GM18909 (cell line): ENCODE measurements at regions not wholly inside any gene's neighbourhood (a gene's known extent, or its start where the extent isn't known, plus 50 kb on each side); places are given as distances from the start of the nearest gene placed in this dataset.

Experiments
- ATAC-seq: cut with Tn5 transposase; IDR thresholded peaks from one replicate; pipeline ENCODE4 v1.9.1; 2021; ENCODE audit warnings: mild to moderate bottlenecking; ENCODE audit not compliant: unreplicated experiment, poor library complexity

DNA sequence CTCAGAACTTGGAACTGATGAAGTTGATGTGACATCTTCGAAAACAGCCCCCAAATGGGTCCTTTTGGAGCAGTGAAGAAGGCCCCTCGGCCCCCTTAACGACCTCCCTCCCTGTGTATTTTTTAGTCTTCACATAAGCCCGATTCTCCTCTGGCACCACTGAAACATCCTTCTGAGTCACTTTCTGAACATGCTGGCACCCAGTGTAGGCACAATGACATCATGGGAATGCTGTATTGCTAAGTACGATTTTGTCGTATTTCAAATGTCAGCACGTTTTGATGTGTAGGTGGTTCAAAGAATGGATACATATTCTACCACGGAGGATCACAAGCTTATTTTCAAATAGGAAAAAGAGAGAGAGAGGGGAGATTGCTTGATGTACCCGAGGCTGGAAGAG, 111.7 kb upstream of the RIOK3 start:
- no peak for ATAC-seq

DNA sequence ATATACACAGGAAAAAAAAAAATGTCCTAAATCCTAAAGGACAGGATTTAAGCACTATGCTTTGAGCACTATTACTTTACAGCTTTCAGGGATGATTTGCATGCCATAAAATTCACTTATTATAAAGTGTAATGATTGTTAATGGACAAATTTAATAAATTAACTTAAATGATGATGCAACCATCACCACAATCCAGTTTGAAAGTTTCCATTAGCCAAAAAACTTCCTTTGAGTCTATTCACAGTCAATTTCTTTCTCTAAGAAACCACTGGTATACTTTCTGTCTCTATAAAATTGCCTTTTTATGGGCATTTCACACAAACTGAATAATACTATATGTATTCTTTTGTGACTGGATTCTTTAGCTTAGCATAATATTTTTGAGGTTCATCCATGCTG, 111.1 kb upstream of the RIOK3 start:
- ATAC-seq: no peak

DNA sequence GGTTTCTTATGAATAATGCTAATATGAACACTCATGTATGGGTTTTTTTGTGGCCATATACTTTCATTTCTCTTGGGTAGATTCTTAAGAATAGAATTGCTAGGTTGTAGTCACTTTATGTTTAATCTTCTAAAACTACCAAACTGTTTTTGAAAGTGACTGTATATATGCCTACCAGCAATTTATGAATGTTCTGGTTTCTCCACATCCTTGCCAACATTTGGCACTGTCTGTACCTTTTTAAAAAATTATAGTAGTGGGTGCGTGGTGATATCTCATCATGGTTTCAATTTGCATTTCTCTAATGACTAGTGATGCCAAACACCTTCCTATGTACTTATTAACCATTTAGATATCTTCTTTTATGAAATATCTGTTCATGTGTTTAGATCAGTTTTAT, 110.6 kb upstream of the RIOK3 start:
- ATAC-seq: no peak

DNA sequence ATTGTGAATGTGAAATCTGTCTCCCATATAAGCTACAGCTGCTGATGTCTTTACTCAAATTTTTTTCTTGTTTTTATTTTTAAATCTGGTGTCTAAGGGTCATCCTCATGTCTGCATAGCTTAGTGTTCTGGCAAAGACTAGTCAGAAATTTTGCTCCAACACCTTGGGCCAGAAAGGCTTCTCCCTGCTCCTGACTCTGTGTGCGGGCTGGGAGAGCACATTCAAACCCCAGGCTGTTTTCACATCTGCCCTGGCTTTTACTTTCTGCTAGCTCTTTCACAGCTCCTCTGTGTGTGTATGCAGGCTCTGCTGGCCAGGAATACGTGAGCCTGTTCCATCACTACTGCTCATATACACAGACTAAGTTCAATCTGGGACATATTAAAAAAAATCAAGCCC, 102.9 kb upstream of the RIOK3 start:
- no peak for ATAC-seq

DNA sequence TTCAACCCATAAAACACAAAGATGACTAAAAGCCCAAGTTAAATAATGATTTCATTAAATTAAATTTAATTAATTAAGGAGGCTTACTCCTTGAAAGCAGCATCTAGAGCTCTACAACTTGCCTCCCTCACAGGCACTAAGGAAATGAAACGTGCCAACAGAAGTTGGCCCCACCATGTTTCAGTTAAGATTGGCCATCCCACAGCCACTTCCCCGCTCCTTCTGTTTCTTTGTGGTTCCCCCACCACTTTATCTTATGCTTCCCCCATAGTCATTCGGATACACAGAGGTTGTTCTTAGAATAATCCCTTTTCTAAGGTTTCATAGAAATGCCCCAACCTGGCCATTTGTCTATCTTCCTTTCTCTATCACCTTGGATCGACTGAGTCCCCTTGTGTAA, 101.6 kb upstream of the RIOK3 start:
- no peak for ATAC-seq

DNA sequence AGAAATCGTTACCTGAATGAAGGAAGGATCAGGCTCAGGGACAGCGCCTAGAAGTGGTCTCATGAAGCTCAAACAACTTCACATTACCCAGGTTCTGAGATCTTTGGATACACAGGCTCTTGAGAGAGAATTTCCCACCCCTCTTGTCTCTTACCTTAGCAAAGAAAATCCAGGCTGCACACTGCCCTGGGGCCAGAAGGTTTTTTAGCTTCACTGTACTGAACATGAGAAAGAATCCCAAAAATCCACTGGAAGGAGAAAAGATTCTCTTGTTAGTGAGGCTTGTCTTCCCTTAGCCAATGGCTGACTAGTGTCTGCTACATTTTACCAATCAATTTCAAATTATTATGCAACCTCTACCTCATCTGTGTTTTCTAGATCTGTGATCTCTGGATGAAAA, 101.0 kb upstream of the RIOK3 start:
- ATAC-seq: no peak

DNA sequence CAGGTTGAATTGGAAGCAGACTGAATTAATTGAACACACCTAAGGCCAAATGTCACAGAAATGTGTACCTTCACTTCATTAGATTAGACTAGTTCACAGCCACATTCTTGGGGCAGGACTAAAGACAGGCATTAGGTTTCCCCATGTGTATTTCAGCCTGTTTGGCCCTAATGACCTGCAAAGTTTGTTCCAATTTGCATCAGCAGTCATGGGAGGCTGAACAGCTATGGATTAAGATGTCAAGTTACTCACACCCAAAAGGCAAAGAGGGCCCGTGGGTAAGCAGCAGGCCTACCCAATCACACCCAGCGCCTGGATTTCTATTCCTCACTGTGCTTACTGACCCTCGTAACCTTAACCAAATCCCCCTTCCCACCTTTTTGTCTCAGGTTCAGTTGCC, 99.6 kb upstream of the RIOK3 start:
- ATAC-seq: peak; percentile 33

DNA sequence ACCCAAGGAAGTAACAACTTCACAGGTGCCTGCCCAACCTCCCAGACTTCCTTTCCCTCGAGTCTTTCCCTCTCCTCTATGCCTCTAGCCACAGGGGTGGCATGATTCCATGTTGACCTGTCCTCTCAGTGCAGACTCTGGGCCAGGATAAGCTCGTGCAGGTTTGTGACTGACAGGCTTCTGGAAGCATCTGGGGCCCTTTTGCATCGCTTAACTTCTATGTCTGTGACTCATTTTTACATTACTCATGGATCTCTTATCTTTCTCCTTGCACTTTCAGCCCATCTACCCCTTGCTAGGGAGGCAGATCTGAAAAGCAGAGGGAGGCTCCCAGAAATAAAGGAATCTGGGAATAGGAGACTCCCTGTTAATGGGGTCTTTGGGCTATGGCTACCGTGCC, 98.5 kb upstream of the RIOK3 start:
- ATAC-seq: no peak

DNA sequence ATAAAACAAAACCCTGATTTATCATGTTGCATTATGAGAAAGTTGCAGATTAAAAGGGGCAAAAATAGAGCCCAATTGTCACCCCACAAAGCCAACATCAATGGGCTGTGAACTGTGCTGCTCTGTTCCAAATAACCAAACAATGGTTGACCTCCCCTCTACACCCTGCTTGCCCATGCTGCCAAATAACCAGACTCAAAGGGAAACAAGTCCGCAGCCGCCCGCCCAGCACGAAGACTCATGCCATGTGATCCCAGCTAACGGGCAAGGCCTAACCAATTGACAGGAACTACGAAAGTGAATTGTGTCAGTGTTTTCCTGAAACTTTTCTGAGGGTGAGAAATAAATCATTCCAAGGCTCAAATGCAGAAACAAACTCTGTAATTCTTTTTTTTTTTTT, 97.9 kb upstream of the RIOK3 start:
- no peak for ATAC-seq

DNA sequence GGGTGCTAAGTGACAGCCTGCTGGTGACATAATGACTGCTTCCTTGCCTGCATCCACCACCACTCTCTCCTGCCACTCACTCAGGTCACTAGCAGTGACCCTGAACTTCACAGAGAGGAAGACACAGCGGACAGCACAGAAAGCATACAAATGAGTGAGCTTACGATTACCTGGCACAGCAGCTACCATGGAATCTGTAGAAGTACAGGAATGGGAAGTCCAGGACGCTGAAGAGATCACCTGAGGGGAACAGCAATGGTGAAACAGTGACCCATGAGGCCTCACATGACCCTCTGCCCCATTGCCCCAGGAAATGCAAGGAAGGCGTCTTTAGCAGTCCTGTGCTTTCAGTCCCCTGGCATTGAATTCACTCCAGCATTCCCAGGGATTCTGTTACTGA, 96.7 kb upstream of the RIOK3 start:
- no peak for ATAC-seq

DNA sequence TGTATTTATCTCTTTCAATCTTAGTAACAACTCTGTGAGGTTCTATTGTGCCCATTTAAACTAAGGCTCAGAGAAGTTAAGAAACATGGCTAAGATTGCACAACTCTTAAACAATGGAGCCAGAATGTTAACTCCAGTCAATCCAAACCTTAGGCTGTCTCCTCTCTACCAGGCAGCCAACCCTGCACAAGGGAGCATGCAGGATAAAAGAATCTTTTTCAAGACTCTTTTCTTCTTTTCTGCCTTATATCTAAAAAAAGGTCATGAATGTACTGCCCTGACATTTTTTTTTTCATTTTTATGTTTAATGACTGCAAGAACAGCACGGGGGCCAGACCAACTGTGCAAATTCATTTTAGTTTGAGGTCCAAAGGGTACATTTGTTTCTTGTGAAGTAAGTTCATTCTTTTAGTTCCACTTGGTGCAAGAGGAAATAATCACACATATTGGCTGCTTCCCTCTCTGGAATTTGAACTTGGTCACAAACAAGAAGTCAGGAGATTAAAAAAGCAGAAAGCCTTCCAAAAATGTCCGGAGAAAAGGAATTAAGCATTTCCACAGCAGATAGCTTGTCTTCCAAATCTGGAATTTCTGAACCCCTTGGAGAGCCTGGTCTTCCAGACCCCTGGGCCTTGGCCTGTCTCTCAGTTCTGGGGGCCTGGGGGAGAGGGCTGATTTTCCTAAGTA, 96.0 kb upstream of the RIOK3 start:
- no peak for ATAC-seq

DNA sequence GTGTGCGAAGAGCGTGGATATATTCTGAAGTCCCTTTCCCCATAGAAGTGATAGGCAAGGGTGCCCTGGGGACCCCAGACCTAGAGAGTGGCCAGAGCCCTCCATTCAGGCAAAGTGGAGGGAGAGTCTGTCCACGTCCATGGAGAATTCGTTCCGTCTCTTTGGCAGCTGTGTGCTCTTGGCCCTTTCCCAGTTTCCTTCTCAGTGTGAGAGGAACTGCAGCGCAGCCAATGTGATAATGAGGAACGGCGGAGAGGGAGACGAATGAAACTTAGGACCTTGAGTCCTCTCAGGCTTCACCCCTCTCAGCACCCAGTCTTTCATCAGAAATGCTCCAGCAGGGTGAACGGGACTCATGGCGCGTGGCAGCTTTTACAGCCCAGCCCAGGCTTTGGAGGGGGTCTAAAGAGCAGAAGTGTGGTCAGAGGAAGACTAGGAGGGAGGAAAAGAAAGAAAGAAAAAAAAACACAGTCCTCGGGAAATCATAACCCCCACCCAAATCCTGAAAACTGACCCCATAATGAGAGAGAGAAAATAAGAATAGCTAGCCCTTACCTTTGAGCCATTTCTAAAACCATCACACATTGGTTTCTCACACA, 95.0 kb upstream of the RIOK3 start:
- no peak for ATAC-seq

DNA sequence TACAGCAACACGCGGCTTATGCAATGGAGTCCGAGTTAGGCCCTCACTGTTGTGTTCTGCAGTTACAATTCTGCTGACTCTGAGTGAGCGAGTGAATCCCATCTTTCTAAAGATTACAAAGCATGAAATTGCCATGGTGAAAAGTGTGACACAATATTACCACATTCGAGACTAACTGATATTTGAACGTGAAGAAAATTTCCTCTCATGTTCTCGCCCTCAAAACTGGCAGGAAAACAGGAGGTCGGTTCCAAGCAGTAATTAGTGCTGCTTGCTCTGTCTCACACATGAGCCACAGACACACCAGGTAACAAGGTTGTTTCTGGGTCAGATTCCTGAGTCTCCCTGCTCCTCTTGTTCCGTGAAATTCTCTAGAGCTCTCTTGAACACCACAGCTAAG, 93.7 kb upstream of the RIOK3 start:
- no peak for ATAC-seq

DNA sequence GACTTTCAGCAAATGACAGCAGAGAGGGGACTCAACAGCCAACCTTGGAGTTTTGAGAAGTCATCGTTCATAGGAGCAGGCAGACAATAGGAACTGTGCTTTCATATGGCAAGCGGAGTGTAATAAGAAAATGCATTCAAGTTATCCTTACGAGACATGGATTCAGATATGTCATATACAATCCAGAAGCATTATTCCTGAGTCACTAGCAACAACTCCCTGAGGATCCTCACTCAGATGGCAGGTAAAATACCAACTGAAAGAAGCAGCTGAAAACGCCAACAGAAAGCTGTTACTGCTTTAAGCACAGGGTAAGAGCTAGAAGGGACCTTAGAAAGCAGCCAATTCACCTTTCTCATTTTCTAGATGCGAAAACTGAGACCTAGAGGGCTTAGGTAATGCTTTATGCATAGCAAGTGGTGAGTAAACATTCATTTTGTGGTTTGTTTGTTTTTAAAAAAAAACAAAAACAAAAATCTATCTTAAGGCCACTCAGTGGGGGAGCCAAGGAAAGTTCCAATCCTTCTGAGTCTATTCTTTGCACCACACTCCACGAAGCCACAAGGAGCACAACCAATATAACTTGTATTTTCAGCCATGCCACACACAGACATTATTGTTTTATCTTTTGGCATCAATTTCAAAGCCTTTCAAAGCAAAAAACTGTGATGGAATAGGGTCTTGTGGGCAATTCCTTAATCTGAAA, 89.1 kb upstream of the RIOK3 start:
- no peak for ATAC-seq

DNA sequence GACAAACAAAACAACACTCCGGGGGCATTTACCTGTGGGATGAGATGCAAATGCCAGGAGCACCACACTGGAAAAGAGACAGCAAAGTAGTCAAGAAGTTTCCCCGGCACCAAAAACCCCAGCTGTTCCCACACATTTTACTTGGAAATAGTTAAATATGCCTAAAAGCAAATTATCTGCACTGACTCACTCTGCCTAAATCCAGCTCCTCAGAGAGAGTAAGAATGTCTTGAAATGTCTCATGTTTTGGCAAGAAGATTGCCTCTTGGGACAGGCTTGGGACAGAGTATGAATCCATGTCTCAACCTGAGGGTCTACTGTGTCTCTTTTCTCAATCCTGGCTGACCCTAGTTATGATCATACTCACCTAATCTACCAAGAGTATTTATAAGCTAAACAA, 87.5 kb upstream of the RIOK3 start:
- no peak for ATAC-seq

DNA sequence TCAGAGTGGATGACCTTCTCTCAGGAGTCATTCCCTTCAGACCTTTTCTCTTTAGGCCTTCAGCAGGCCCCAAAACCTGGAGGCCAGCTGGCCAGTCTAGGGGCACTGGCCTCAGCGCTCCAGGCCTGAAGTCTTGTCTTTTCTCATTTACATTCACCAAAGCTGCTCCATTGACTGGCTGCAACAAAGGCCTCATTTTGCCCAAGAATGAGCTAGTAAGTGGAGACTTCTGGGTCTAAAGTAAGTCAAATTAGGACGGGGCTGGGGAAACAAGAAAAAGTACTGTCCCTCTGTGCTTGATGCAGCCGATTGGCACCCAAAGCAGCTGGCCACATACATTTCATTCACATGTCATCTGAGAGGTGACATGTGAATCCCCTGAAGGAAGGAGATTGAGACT, 83.8 kb upstream of the RIOK3 start:
- no peak for ATAC-seq

DNA sequence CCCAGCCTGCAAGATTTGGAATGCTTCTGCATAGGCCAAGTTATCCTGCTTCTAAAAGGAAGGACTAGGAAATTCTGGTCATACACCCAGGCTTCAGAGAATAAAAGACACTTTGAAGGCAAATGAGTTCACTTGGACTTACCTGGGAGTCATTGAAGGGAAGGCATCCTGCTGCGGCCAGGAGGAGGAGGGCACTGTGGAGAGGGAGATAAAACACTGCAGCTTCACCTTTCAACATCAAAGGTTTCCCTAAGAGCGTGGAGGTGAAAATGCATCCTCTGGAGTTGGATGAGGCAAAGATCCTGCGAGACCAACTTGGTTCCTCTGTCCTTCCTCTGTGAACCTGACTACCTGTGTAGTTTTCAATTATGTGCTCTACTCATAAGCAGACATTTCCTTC, 79.5 kb upstream of the RIOK3 start:
- no peak for ATAC-seq

DNA sequence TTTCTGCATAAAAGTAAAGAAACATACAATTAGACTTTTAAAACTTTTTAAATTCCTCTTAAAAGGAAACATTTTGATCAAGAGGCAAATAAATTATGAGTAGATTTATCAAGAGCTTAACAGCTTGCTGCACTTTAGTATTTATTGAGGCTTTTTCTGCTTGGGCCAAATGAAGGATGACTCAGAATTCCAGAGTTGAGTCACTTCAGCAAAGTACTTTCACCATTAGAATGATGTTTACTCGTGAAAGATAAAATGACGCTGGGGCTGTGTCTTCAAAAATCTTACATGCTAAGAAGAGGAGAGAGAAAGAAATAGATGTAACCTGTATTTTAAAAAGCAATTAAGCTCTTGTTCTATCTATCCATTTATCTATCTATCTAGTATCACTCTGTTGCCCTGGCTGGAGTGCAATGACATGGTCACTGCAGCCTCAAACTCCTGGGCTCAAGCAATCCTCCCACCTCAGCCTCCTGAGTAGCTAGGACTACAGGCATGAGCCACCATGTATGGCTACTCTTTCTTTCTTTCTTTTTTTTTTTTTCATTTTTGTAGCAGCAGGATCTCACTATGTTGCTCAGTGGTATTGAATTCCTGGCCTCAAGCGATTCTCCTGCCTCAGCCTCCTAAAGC, 75.3 kb upstream of the RIOK3 start:
- ATAC-seq: peak; percentile 72

DNA sequence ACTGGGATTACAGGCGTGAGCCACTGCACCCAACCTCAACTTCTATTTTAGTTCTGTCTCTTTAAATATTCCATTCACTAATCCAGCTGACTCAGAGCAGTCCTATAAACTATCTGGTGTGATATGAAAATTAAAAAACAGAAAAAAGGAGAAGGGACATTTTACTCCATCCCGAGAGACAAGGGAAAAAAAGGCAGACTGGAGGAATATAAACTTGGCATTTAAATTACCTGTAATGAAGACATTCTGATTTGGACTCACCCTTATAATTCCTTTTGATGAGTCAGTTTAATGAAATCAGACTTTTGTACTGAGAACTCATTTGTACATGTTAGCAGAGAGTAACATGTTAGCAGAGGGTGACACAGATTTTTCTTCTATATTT, 74.8 kb upstream of the RIOK3 start:
- no peak for ATAC-seq

DNA sequence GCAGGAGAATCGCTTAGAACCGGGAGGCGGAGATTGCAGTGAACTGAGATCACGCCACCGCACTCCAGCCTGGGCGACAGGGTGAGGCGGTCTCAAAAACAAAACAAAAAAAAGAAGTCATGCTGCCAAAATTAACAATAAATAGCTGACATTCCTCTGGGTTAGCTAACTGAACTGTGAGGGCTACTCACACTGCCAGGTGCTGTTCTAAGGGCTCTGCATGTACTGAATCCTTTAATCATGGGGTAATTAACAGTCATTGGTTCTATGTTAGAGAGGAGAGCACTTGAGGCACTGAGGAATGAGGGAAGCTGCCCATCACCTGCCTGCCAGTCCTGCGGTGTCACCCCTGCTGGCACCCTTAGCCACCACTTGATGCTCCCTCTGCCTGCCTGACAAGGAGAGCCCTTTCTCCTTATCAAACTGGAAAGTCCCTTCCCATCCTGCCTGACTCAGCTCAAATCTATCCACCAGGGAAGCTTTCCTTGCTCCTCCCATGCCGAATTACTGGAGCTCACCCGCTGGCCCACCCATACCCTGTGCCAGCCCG, 73.0 kb upstream of the RIOK3 start:
- ATAC-seq: no peak

DNA sequence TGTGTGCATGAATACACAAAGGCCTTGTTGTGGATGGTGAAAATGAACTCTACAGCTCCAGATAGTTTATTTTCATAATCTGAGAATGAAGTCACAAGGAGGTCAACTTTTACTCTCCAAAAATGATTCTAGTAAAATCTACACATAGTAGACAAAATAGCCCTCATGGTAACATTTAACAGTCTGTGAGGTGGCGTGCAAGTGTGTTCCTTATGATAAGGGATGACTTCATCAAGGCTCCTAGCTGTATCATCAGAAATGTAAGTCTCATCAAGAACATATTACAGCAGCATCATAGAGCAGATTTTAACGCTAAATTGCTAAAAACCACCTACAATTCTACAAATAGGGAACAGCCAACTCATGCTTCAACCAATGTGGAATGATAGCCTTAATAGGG, 72.3 kb upstream of the RIOK3 start:
- no peak for ATAC-seq
